Right lung (tissue), 2 donors: ENCODE measurements at regions not wholly inside any gene's neighbourhood (a gene's known extent, or its start where the extent isn't known, plus 50 kb on each side); places are given as distances from the start of the nearest gene placed in this dataset.
A peak's percentile ranks its signal among the peaks of the same experiment; 100 is the strongest.

Experiments
- DNase-seq, 2 donors: peaks; one replicate each; pipeline ENCODE4 v3.0.0-alpha.2; 2013

- DNase-seq, result no peak
Measured at GRCh38 chr9:1267141-1267570, 217.0 kb downstream of the DMRT2 start.

- no peak for DNase-seq
Measured at GRCh38 chr9:1267581-1267980, 217.4 kb downstream of the DMRT2 start.

- DNase-seq, result no peak
Measured at GRCh38 chr9:1269533-1270315, 219.6 kb downstream of the DMRT2 start.

- no peak for DNase-seq
Measured at GRCh38 chr9:1271367-1271766, 221.2 kb downstream of the DMRT2 start.

GRCh38 chr9:1271786-1272185, 221.6 kb downstream of the DMRT2 start:
- DNase-seq, result no peak

GRCh38 chr9:1272488-1272887, 222.3 kb downstream of the DMRT2 start:
- no peak for DNase-seq

- no peak for DNase-seq
Measured at GRCh38 chr9:1273859-1274258, 223.7 kb downstream of the DMRT2 start.

- DNase-seq, result no peak
Measured at GRCh38 chr9:1274334-1274733, 224.2 kb downstream of the DMRT2 start.

- DNase-seq, result no peak
Measured at GRCh38 chr9:1276474-1276873, 226.3 kb downstream of the DMRT2 start.

GRCh38 chr9:1284727-1285126, 234.6 kb downstream of the DMRT2 start:
- no peak for DNase-seq

GRCh38 chr9:1285526-1285925, 235.4 kb downstream of the DMRT2 start:
- DNase-seq, result peak in 1 of 2 donors; percentile 6

- DNase-seq, result no peak
Measured at GRCh38 chr9:1292384-1292783, 242.2 kb downstream of the DMRT2 start.

- no peak for DNase-seq
Measured at GRCh38 chr9:1294641-1295258, 244.6 kb downstream of the DMRT2 start.

GRCh38 chr9:1296331-1296730, 246.2 kb downstream of the DMRT2 start:
- no peak for DNase-seq

- no peak for DNase-seq
Measured at GRCh38 chr9:1298046-1298445, 247.9 kb downstream of the DMRT2 start.

- no peak for DNase-seq
Measured at GRCh38 chr9:1300941-1301340, 250.8 kb downstream of the DMRT2 start.

- DNase-seq, result no peak
Measured at GRCh38 chr9:1303932-1304331, 253.8 kb downstream of the DMRT2 start.

GRCh38 chr9:1311462-1312042, 261.4 kb downstream of the DMRT2 start:
- no peak for DNase-seq

- no peak for DNase-seq
Measured at GRCh38 chr9:1319436-1319835, 269.3 kb downstream of the DMRT2 start.

GRCh38 chr9:1320051-1320557, 269.9 kb downstream of the DMRT2 start:
- no peak for DNase-seq

- no peak for DNase-seq
Measured at GRCh38 chr9:1320607-1321195, 270.5 kb downstream of the DMRT2 start.

GRCh38 chr9:1327467-1327866, 277.3 kb downstream of the DMRT2 start:
- DNase-seq, result peak; percentile 52

- no peak for DNase-seq
Measured at GRCh38 chr9:1328341-1328740, 278.2 kb downstream of the DMRT2 start.
